ENCODE measurements at regions not wholly inside any gene's neighbourhood (a gene's known extent, or its start where the extent isn't known, plus 50 kb on each side); places are given as distances from the start of the nearest gene placed in this dataset.

DNA sequence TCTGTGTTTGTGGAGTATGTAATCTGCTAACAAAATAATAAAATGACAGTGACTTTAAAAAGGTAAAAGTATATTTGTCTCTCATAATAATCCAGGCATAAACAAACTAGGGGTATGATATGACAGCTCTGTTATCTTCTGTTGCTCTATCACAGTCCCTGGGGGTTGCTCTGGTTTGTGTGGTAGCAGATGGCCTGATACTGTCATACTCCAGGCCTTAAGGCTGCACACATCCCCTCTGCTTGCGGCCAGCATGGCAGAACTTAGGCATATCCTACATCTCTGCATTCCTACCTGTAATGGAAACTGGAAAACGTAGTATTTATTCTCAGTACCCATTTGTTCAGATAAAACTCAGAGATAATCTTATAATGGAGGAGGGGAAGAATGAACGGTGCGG lies 117.9 kb upstream of the HAND2 start (continued):
- no peak for TF ChIP-seq SAP30 (IDR thresholded peaks at IDR 0.05; ENCODE audit: insufficient read depth, insufficient replicate concordance, low read length)
